GM12865 (cell line): ENCODE measurements at regions not wholly inside any gene's neighbourhood (a gene's known extent, or its start where the extent isn't known, plus 50 kb on each side); places are given as distances from the start of the nearest gene placed in this dataset.

Experiments
- DNase-seq: peaks from one replicate; pipeline ENCODE4 v3.0.0; 2010; ENCODE audit warnings: low read depth
- H3K4me3 ChIP-seq: 2 replicates; pipeline ENCODE4 v1.5.1; 2011; ENCODE audit warnings: mild to moderate bottlenecking, low read depth, low read length, control low read depth
- CTCF ChIP-seq: IDR thresholded peaks from 2 replicates; pipeline ENCODE4 v1.5.1; 2011; ENCODE audit warnings: low read length, control low read depth, low read depth, inconsistent platforms; ENCODE audit not compliant: insufficient read depth; ENCODE audit errors: missing control alignments

DNA sequence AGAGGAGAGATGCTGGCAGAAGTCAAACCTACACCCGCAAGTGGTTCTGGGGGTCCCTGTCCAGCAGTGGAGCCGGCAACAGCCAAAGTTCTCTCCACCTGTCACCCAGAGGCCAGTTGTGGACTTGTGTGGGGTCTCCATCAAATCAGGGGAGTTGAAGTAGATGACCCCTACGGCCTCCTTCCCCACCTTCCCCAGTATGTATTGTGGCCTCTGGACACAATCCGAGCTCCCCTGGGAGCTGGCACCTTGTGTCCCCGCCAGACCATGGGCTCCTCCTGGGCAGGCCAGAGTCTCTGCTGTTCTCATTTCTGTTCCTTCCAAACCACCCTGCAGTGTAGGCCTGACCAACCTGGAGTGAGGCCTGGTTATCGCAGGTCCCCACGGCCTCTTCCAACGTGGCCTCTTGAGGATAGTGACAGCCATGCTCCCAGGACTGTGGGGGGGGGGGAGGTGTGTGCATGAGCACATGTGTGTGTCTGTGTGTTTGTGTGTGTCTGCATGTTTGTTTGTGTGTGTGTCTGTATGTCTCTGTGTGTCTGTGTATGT, 246.4 kb downstream of the MATN1 start:
- TF ChIP-seq CTCF = no peak
- no peak overlapping the region for H3K4me3 ChIP-seq
- no peak for DNase-seq

DNA sequence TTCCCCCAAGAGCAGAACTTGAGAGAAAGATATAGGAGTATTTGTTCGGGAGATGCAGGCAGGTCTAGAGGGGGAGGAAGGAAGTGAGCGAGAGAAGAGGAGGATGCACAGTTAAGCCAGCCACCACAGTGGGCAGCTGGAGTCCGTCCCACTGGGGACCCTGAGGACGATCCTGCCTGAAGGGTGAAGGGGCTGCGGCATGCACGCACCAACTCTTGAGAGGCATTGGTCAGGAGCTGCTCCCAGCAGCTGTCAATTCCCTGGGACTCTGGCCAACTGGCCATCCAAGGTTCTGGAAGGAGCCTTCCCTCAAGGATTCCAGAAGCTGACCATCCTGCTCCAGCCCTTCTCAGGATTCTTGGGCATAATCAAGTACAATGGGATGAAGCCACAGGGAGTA, 246.9 kb downstream of the MATN1 start:
- H3K4me3 ChIP-seq = no peak overlapping the region
- no peak for DNase-seq
- no peak for TF ChIP-seq CTCF

DNA sequence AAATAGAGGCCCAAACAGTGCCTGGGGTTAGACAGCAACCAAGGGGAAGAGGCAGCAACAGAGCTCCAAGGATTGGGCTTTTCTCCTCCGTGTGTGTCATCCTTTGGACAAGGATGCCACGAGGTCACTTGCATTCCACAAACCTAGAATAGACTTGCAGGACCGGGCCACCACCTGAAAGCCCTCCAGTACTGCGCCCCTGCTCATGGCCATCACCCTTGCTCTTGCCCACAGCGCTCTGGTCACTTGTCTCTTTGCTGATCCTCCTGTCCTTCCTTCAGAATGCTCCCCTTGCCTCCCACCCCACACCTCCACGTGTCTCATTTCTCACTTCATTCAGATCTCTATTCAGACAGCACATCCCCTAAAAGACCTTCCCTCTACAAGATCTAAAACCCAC, 247.4 kb downstream of the MATN1 start:
- TF ChIP-seq CTCF = no peak
- no peak for DNase-seq
- H3K4me3 ChIP-seq = no peak overlapping the region

- no peak overlapping the region for H3K4me3 ChIP-seq
- DNase-seq = no peak
- TF ChIP-seq CTCF = no peak
Observed at GRCh38 chr1:30475201-30475600, 248.2 kb downstream of the MATN1 start.

DNA sequence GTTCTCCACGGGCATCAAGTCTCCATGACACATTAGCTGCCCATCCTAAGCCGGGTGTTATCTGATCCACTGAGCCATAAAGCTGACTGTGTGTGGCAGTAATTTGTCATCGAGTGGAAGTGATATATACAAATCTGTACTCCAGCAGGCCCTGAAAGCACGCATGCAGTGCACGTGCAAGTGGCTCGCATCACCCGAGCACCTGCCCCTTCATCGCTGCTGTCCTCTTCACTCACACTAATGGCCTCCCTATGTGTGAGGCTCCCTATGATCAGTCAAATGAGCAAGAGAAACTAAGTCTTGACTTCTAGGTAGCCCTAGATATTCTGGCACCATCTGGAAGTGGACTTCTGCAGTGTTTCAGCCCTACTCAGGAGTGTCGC, 248.6 kb downstream of the MATN1 start:
- no peak overlapping the region for H3K4me3 ChIP-seq
- no peak for DNase-seq
- no peak for TF ChIP-seq CTCF

DNA sequence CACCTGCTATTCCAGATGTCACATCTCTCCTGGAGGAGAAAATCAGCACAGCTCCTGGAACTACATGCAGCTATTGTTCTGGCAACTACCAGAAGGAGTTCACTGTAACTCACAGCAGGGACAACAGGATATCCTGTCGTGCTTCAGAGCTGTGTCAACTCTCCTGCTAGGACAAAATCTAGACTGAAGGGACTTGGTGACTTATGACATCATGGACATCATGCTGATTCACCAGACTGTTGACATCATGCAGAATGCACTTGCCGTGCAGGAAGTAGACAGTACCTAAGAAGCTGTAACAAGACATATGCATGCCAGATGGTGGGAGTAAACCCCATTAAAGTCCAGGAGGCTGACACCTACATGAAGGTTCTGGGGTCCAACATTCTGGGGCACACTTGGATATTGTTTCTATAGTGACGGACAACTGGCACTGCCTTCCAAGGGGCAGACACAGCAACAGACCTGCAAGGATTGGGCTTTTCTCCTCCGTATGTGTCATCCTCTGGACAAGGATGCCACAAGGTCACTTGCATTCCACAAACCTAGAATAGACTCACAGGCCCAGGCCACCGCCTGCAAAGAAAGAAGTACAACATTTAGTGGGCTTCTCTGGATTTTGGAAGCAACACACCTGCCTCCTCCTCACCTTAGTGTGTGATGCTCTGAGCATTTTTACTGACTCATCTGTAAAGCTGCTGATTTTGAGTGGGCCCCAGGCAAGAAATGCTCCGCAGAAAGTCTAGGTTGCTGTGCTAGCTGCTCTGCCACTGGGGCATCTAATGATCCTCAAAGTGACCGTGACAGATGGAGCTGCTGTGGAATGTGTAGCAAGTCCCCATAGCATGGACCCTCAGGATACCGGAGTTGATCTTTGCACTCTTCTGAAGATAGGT, 249.2 kb downstream of the MATN1 start:
- no peak for TF ChIP-seq CTCF
- no peak overlapping the region for H3K4me3 ChIP-seq
- no peak for DNase-seq
